Suprapubic skin (tissue), 3 donors: ENCODE measurements at regions not wholly inside any gene's neighbourhood (a gene's known extent, or its start where the extent isn't known, plus 50 kb on each side); places are given as distances from the start of the nearest gene placed in this dataset.

Experiments
- CTCF ChIP-seq, 2 donors: fragments of 200-600 bp in 1 of 2; fragments of 450-650 bp in 1 of 2; sonication (generic) in 1 of 2; IDR thresholded peaks; one replicate each; pipeline ENCODE4 v1.5.1; 2016 to 2019; ENCODE audit warnings: antibody characterized with exemption in 2 of 2, mild to moderate bottlenecking in 1 of 2, moderate library complexity in 1 of 2
- EP300 ChIP-seq: sonication (generic); formaldehyde crosslinking; IDR thresholded peaks from one replicate; pipeline ENCODE4 v1.6.1; 2017; ENCODE audit warnings: antibody characterized with exemption
- POLR2A ChIP-seq, 2 donors: fragments of 450-650 bp; IDR thresholded peaks; one replicate each; pipeline ENCODE4 v1.6.1; 2017; ENCODE audit warnings: antibody characterized with exemption in 2 of 2, mild to moderate bottlenecking in 2 of 2, moderate library complexity in 2 of 2

GRCh38 chr3:20904671-20905070, 718.7 kb upstream of the SGO1 start:
- no peak for TF ChIP-seq CTCF (IDR thresholded peaks at IDR 0.05)
- no peak for TF ChIP-seq POLR2A (IDR thresholded peaks at IDR 0.05)
- TF ChIP-seq EP300, result no peak
